ENCODE measurements at regions not wholly inside any gene's neighbourhood (a gene's known extent, or its start where the extent isn't known, plus 50 kb on each side); places are given as distances from the start of the nearest gene placed in this dataset.

GRCh38 chr1:57951390-57951789, 527.5 kb upstream of the DAB1 start:
- TF ChIP-seq POLR2AphosphoS5 (IDR thresholded peaks at IDR 0.05; ENCODE audit: low read depth, low read length) (no peak), REST (IDR thresholded peaks at IDR 0.05; ENCODE audit: insufficient read depth in 1 of 2, low read depth in 2 of 2, low read length in 2 of 2) (no peak), TAF1 (IDR thresholded peaks at IDR 0.05; ENCODE audit: borderline replicate concordance, insufficient read depth, low read length) (no peak), SIN3A (IDR thresholded peaks at IDR 0.05; ENCODE audit: borderline replicate concordance, insufficient read depth, low read length) (no peak)
